AG04450 (cell line): ENCODE measurements at regions not wholly inside any gene's neighbourhood (a gene's known extent, or its start where the extent isn't known, plus 50 kb on each side); places are given as distances from the start of the nearest gene placed in this dataset.

Experiments
- CTCF ChIA-PET: fragments of 300-600, 350-600 bp; formaldehyde crosslinking; extraction: SDS; loops from one replicate; lab custom pipeline; 2022; ENCODE audit warnings: antibody characterized with exemption, inconsistent platforms; lab: Charles Lee
- POLR2A ChIA-PET: fragments of 350-600 bp; formaldehyde crosslinking; extraction: SDS; loops from one replicate; lab custom pipeline; 2021; ENCODE audit warnings: antibody characterized with exemption, inconsistent platforms; lab: Yijun Ruan, JAX
- DNase-seq: peaks from one replicate; pipeline ENCODE4 v3.0.0-alpha.2; 2011; ENCODE audit warnings: low read depth, low spot score
- H3K27ac ChIP-seq: one replicate; pipeline ENCODE4 v1.5.1; 2012; ENCODE audit warnings: low read depth, low read length, control low read depth
- H3K27me3 ChIP-seq: one replicate; pipeline ENCODE4 v1.6.0; 2012; ENCODE audit warnings: low read length; ENCODE audit not compliant: control insufficient read depth, insufficient read depth
- H3K4me3 ChIP-seq: 2 replicates; pipeline ENCODE4 v1.5.1; 2011; ENCODE audit warnings: mild to moderate bottlenecking, low read depth, low read length, control low read depth
- H3K9me3 ChIP-seq: 2 replicates; pipeline ENCODE4 v1.5.1; 2012; ENCODE audit warnings: low read length; ENCODE audit not compliant: control insufficient read depth, insufficient read depth
- CTCF ChIP-seq: IDR thresholded peaks from 2 replicates; pipeline ENCODE4 v1.5.1; 2011; ENCODE audit warnings: low read depth, low read length, control low read depth, inconsistent platforms

- ChIA-PET POLR2A (no interaction called here), CTCF (no interaction called here)
These were observed 104.5 kb upstream of the ACVR2A start for GRCh38 chr2:147740211-147740927.

GRCh38 chr2:147739508-147739907 lies 105.3 kb upstream of the ACVR2A start:
- H3K4me3 ChIP-seq, result no peak overlapping the region
- no peak overlapping the region for H3K27ac ChIP-seq
- no peak for TF ChIP-seq CTCF
- CTCF ChIA-PET, result no interaction called here
- POLR2A ChIA-PET, result no interaction called here
- H3K9me3 ChIP-seq, result no peaks in the 10 kb centered on the region
- DNase-seq, result no peak
- no peaks in the 10 kb centered on the region for H3K27me3 ChIP-seq

More at GRCh38 chr2:147740211-147740927, 104.5 kb upstream of the ACVR2A start:
- no peak overlapping the region for H3K27ac ChIP-seq
- TF ChIP-seq CTCF, result no peak
- H3K27me3 ChIP-seq, result no peaks in the 10 kb centered on the region
- no peak overlapping the region for H3K4me3 ChIP-seq
- DNase-seq, result no peak
- no peaks in the 10 kb centered on the region for H3K9me3 ChIP-seq

- Histone ChIP-seq H3K27me3 (no peaks in the 10 kb centered on the region), H3K9me3 (no peaks in the 10 kb centered on the region), H3K27ac (no peak overlapping the region), H3K4me3 (no peak overlapping the region)
- ChIA-PET CTCF (no interaction called here), POLR2A (no interaction called here)
- no peak for TF ChIP-seq CTCF
- DNase-seq, result no peak
These were observed 126.0 kb upstream of the ACVR2A start for GRCh38 chr2:147718831-147719230.

GRCh38 chr2:147716906-147717305 lies 127.9 kb upstream of the ACVR2A start:
- Histone ChIP-seq H3K4me3 (no peak overlapping the region), H3K27me3 (no peaks in the 10 kb centered on the region), H3K9me3 (no peaks in the 10 kb centered on the region), H3K27ac (no peak overlapping the region)
- DNase-seq, result no peak
- ChIA-PET CTCF (no interaction called here), POLR2A (no interaction called here)
- TF ChIP-seq CTCF, result no peak

- no peak for DNase-seq
- ChIA-PET POLR2A (no interaction called here), CTCF (interaction anchor here (0.7 kb wide), 1 partner anchor 25 kb away, joined by 7 read pairs; no protein-coding TSS in a partner anchor)
- Histone ChIP-seq H3K27me3 (no peaks in the 10 kb centered on the region), H3K4me3 (no peak overlapping the region), H3K27ac (no peak overlapping the region), H3K9me3 (no peaks in the 10 kb centered on the region)
- no peak for TF ChIP-seq CTCF
These were observed 129.0 kb upstream of the ACVR2A start for GRCh38 chr2:147715807-147716206.
